ENCODE measurements at regions not wholly inside any gene's neighbourhood (a gene's known extent, or its start where the extent isn't known, plus 50 kb on each side); places are given as distances from the start of the nearest gene placed in this dataset.
A peak's percentile ranks its signal among the peaks of the same experiment; 100 is the strongest.

DNA sequence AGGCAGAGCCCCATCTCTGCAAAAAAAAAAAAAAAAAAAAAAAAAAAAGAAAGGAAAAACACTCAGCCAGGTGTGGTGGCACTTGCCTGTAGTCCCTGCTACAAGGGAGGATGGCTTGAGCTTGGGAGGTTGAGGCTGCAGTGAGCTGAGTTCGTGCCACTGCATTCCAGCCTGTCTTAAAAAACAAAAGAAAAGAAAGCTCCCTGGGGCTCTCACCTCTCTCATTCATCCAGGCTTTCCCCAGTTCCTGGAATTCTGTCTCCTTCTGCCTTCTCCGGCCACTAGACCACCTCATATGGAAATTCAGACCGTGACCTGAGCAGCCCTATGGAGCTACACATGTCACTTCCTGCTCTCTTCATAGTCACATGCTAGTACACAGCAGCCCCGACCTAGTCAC is 101.1 kb upstream of the TAB2 start:
- no peak for DNase-seq (ENCODE audit: low read depth)

DNA sequence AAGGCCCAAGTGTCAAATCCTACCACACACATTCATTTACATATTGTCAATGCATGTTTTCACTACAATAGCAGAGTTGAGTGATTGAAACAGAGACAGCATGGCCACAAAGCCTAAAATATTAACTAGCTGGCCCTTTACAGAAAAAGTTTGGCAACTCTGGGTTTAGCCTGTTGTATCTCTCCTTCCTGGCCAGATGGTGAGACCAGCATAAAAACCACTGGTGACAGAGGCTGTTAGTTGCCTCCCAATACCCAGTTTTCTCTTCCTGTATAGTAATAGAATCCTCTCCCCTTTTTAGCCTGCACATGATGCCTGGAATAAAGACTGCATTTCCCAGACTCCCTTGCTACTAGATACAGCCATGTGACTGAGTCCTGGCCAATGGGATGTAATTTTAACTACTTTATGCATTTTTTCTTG is 100.0 kb upstream of the TAB2 start:
- no peak for DNase-seq (ENCODE audit: low read depth)

DNA sequence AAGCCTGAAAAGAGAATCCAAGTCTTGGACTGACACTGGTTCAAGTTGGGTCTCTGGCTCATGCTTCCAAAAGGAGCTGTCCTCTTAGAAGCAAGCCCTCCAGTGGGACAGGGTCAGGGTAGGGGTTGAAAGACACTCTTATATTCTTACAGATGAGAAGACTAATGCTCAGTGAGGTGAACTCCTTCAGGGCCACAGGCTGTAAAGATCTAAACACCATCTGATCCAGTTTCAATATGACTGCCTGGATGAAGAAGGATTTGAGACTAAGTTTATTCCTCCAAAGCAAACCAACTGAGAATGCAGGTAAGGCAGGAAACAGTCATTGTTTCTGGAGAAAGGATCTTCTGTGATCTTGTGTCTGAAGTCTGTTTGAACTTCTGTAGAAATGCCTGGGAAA is 99.0 kb upstream of the TAB2 start:
- DNase-seq (ENCODE audit: low read depth) = no peak

DNA sequence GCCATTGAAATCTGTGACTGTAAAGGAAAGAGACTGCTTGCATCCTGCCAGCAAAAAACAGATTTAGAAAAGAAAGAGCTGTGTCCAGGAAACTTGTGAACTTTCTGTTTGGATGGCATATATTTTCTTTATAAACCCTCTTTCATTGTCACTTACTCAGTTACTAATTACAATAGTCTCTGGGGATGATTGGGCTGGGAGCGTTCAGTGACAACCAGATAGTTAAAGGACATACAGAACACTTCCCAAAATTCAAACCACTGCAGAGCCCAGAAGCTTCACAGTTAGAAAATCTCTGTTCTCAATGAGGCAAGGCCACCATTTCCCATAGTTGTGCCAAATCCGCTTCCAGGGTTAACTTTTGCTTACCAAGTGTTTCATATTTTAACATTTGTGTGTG is 98.6 kb upstream of the TAB2 start:
- DNase-seq (ENCODE audit: low read depth) = no peak

DNA sequence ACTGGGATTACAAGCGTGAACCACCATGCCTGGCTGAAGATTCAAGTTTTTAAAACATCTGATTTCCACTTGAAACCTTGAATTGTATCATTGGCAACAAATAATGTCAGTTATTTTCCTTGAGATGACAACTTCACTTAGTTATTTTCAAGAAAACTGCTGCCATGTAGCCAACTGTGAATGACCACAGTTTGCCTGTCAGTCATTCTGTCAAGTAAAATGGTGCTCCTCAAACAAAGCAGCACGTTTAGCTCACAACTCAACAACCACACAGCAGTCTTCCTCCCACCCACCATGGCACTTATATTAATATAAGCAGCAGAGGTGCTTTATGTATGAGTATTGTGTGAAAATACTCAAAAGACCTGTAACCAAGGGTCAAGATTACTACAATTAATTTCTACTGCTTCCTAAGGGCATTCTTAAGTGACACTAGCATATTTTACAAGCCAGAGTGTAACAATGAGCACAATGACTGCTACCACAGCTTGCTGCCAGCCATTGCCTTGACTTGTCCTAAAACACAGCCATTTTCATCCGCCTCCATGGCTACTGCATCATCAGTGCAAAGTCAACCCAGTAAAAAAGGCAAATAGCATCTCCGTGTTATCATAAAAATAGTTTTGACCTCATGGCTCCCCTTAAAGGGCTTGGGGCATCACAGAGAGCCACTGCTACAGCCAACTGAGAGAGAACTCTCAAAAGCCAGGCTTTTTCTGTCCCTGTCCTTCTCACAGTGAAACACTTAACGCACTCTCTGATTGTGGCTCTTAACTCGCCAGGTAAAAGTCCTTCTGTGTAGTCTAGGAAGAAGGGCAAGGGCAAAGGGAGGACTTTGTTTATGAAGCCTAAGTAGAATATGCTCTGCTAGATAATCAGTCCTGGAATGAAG is 96.4 kb upstream of the TAB2 start:
- no peak for DNase-seq (ENCODE audit: low read depth)

DNA sequence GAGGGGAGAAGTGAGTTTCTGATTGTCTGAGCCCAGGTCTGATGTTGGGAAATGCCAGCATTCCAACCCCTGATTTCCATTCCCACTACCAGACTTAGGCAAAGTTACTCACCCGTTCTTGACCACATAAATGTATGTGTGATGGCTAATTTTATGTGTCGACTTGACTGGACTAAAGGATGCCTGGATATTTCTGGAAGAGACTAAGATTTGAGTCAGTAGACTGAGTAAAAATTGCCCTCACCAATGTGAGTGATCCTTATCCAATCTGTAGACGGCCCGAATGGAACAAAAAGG is 95.8 kb upstream of the TAB2 start:
- no peak for DNase-seq (ENCODE audit: low read depth)

DNA sequence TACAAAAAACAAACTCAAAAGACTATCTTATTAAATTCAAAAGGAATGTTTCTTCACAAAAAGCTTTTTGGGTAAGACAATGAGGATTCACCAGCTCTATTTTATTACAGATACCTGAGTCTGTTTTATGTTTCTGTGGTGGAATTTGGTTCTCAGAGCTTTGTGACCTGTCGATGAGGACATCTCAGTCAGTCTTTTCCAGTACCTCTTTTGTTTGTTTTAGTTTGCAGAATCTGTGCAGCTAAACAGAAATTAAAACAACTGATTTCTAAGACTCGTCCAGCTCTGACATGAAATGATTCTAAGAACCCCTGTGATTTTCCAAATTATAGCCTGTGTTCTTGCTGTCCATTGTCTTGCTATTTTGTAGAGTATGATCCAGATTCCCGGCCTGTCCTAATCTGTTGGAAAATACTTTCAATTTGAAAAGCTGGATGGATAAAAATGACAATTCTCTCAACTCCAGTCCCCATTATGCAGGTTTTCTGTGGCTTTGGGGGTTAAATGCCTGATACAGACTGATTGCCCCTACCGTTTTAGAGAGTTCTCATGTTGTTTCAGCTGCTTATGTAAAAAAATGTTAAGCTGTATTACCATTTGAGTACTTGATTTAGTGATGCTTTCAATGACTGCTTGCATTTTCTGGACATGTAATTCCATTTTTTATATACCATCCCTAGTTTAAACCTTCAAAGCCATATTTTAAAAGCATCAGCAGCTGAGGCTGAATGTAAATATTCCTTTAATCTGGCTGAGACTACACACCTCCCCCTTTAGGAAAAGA is 94.2 kb upstream of the TAB2 start:
- DNase-seq (ENCODE audit: low read depth) = no peak

DNA sequence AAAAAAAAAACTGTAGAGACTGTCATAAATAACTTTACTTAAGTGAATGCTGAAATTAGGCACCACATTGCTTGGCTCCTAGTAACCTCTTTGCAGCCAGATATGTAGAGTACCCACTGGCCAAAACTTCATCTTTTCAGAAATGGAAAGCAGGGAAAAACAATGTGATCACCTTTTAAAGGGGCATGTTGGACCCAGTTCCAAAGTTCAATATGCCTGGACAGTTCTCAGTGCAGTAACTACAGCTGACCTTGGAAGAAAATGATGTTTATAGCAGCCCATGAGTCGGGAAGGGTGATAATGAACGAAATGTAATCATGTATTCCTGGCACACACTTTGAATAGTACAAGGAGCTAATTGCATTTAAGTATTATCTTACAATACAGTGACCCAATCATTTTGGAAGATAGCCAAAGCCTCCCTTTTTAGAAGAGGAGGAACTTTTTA is 93.6 kb upstream of the TAB2 start:
- DNase-seq (ENCODE audit: low read depth) = no peak

DNA sequence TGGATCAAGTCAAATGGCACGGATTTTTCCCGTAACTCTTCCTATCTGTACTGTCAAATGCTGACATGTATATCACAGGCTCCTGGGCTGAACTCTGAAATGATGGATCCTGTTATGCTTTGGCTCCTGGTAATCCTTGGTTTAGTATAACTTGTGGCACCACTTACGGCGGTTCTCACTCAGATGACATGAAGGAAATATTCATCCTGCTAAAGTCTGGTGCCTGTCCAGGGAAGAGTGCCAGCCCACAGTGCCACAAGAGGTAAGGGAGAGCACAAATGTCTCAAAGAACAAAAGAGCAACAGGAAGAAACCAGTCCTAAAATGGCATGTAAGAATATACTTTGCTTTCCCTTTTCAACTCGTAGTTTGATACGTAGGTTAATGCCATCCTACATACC is 93.1 kb upstream of the TAB2 start:
- DNase-seq (ENCODE audit: low read depth) = no peak

DNA sequence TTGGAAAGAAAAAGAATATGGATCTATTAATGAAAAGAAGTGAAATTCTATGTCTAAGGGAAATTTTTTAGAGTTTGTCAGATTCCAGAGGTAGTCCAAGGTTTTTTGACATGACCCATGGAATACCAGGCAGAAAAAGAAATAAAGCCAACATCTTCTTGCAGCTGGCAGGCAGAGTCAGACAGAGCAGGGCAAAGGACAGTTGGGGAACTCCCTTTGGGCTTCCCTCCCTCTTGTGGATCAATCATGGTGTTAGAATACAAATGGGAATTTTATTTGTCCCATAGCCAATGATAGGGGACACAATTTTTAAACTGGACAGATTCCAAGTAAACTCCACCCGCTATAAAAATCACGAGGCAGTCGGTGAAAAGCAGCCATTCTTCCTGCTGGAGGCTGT is 92.1 kb upstream of the TAB2 start:
- DNase-seq (ENCODE audit: low read depth) = no peak

DNA sequence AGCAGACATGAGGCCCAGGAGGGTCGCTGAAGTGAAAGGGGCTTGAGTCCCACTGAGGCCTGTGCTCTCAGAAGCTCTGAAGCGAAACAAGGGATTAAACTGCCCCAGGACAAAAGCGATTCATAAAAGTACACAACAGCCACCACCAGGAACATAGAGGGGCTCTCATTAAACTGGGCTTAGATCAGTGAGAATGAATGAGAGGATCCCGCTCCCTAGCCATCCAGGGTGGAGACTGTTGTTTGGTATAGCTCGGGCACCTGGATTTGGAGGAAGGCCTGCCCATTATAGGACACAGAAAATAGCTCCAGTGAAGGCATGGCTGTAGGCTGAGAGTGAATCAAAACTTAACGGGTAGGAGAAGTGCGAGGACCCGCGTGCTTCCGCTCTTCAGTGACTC is 91.6 kb upstream of the TAB2 start:
- DNase-seq (ENCODE audit: low read depth) = no peak

DNA sequence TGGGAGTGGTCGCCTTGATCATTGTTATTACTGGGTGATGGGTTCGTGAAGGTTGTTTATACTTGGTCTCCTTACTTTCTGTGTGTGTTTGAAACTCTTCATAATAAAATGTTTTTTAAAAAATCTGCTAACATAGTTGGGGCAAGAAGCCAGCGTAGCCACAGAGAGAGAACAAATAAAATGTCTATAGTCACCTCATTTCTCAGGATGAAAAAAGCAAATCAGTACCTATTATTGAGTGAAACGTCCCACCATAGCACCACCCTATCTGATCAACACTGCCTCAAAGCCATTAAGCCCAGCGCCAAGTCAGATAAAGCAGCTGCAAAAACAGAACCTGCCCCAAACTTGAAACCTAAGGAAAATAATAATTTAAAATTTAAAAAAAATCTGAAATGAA is 89.7 kb upstream of the TAB2 start:
- DNase-seq (ENCODE audit: low read depth) = no peak

DNA sequence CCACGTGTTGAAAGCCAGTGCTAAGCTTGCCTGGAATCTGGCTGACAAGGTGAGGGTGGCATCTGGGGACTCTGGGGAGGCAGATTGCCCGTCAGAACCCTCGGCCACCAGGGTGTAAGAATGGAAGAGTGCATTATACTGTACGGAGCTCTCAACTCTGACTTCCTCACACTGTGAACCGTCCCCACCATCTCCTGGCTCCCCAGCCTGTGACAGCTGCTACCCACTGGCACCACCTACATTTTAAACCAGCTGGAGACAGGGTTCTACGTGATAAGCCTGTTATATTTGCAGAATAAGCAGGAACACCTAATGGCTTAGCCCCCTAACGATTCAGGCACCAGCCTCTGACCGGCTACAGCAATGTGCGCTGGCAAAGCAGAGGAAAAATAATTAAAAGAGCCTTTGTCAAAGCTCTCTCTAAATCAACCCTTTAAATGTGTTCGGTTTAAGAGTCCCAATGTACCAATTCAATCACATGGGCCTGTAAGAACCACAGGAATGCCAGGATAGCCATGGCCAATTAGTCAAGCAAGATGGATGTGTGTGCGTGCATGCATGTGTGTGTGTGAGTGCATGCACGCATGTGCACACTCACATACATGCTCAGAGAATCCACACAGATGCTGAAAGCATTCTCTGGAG is 89.1 kb upstream of the TAB2 start:
- no peak for DNase-seq (ENCODE audit: low read depth)

DNA sequence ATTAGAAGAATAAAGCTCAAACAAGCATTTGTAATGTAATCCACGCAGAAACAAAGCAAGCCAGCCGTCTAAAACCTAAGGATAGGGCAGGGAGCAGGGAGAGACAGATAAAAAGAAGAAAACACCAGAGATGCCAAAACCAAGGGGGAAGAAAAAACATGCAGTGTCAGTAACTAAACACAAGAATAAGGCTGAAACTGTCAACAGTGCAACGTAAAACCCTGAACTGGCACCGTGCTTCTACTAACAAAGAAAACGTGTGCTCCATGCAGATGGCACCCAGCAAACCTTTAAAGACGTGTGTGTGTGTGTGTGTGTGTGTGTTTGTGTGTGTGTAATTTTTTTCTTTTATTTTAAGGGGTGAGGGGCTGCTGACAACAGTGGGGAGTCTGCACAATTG is 88.4 kb upstream of the TAB2 start:
- no peak for DNase-seq (ENCODE audit: low read depth)

DNA sequence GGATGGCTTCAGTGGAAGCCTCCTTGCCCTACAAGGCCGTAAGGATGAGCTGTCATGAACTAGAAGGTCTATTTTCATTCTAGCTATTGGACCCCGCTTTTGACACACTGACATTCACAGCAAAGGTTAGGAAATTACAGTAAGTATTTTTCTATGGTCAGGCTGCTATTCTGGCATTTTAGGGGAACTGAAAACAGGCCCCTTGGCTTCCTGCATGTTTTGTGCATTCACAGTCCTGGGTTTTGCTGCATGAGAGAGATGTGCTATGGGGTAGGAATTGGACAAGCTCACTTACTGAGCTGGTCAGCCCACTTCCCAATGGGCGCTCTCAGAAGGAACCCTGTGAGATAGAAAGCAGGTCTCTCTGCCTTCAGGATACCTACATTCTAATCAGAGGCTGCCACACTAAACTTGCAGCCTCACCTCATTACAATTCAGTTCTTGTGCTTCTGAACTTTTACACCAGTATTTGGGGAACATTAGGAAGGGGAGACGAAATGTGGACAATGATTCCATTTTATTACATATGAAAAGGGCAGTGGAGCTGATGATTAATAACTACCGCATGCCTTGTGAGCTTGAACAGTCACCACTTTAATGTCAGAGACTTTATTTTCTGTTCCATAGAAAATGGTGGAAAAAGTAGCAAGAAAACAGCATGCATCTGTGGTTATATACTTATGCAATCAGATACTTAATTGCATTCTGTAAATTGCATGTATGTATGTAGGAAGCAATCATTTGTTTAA is 86.6 kb upstream of the TAB2 start:
- DNase-seq (ENCODE audit: low read depth) = no peak

DNA sequence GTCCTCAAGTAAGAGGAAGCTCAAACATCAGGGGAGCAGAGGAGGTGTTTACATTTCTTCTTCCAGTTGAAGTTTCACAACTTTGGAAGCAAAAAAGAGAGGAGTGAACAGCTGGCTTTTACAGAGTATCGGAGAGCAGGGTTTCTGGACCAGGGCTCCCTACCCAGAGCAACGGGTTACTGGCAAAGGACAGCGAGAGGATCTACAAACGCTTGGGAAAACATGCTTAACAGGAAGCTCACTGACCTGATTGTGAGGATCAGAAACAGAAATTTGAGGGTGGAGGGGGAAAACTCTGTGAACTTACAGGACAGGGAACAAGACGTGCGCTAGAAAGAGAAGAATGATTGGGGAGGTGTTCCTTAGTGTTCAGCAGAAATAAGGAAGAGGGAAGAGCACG is 85.7 kb upstream of the TAB2 start:
- DNase-seq (ENCODE audit: low read depth) = no peak

DNA sequence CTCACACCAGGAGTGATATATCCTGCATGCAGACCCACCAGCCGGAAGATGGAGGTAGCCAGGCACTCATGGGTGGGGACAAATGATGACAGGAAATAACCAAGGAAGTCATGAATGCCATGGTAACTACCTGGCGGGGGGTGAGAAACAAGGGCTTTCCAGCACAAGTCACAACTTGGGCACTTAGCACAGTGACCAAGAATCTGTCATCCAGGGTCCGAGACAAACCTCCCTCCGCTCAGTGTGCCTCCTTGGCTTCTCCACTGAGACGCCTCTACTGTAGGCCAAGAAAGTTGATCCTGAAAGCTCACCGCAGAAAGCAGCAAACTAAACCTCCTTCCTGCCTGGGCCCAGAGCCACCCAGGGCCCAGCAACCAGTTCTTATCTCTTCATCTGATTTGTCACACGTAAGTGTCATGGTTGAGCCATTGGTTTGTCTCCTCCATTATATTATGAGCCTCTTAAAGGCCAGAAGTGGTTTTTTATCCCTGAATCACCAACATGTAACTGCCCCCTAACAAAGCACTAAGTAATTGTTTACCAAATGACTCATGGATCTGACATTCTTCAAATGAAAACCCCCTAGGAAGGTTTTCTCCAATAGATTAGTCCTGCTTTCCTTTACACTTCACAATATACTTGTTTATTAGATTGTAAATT is 84.3 kb upstream of the TAB2 start:
- DNase-seq (ENCODE audit: low read depth) = peak; percentile 55

DNA sequence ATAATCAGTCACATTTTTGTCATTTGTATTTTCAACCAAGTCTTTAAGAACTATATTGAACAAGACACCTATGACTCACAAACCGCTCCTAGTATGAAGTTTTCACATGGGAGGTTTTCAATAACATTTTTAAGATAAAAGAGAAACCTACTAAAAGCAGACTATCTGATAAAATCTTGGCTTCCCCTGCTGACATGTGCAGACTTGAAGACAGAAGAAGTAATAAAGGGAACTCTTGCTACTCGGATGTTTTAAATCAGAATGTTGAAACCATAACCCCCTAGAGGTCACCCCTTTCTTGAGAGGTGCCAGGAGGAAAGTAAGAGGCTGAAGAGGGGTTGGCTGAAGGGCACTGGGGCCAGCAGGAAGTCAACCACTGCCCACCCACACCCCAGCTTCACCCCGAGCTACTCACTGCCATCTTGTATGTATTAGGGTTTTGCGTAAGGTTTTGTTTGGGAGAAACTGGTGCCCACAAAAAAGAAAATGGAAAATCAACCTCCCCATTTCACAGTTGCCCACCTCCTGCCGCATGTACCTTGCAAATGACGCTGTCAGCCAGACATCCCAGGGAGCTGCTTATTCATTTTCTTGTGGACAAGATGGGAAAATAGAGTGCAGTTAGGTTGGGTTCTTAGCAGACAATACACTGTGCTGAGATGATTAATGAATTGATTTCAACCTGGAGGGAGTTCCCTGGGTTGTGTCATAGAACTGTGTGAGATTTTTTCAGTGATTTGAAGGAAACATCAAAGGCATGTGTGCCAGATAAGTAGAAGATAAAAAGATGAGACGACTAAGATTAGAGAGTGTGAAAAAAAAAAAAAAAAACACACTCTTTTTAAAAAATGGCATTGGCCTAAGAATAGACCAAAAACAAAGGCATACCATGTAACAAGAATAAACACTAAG is 83.2 kb upstream of the TAB2 start:
- DNase-seq (ENCODE audit: low read depth) = no peak

DNA sequence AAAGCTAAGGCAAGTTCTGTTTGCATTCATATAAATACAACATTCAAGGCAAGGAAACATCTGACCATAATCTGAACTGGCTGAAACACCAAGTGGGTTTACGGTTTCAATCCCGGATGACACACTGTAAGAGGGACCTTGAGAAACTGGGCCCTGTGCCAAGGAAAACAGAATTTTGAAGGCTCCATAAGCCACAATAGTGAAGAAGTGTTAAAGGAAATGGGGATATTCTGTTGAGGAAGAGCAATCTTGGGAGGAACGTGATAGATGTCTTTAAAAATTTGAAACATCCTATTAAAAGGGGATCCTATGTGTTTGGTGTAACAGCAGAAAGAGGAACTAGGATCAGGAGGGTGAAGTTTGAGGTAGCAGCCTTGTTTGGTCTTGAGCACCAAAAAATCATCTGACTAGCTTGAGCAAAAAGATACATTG is 82.4 kb upstream of the TAB2 start:
- peak; percentile 81 for DNase-seq (ENCODE audit: low read depth)

DNA sequence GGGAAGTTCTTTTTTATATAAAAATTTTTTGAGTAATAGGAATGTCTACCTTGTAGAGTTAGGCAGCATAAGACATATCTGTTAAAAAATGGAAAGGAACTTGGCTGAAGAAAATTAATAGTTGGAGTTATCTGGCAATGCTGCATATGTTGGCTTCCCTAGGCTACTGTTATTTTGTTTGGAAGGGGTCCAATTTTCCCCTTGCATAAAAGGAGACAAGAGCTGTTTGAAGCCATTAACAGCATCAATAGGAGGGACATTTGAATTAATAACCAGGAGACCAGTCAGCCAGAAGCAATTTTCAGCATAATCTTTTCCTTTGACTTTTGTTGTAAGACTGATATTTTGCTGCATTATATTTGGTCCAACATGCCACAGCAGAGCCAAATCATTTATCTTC is 80.9 kb upstream of the TAB2 start:
- DNase-seq (ENCODE audit: low read depth) = peak; percentile 26

DNA sequence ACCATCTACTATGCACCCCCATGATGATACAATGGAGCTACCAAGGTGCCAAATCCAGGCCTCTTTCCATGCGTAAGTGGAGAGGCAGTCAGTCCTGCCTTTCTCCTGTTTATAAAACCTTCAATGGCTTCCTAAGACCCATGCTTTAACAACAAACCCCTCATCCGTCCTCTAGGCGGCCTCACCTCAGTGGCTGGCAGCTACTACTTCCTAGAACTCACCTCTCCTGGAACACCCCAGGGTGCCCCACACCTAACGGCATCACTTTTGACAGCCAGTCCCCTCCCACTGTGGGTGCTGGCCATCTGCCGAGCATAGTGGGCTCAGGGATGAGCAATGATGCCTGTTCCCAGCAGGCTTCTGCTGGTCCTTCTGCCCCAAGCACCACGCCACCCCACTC is 80.0 kb upstream of the TAB2 start:
- no peak for DNase-seq (ENCODE audit: low read depth)

All from fibroblast of the conjunctiva (primary cell).